ENCODE measurements at regions not wholly inside any gene's neighbourhood (a gene's known extent, or its start where the extent isn't known, plus 50 kb on each side); places are given as distances from the start of the nearest gene placed in this dataset.

DNA sequence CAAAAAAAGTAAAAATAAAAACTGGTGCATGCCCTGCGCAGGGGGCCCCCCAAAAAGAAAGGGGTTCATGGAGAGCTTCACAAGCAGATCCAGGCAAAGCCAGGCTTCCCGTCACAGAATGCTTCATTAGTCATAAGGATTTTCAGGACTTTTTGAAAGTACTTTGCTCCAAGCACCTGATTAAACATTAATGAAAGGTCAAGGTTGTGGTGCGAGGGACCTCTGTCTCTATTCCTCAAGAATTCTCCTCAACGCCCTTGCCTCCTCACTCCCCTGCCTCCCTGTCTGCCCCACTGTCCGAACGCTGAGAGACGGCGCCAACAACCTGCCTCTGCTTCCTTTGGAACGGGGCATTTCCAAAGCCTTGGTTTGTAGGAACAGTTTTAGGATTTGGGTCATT, 240.1 kb upstream of the IGF1R start:
- TF ChIP-seq, protein P1, sequence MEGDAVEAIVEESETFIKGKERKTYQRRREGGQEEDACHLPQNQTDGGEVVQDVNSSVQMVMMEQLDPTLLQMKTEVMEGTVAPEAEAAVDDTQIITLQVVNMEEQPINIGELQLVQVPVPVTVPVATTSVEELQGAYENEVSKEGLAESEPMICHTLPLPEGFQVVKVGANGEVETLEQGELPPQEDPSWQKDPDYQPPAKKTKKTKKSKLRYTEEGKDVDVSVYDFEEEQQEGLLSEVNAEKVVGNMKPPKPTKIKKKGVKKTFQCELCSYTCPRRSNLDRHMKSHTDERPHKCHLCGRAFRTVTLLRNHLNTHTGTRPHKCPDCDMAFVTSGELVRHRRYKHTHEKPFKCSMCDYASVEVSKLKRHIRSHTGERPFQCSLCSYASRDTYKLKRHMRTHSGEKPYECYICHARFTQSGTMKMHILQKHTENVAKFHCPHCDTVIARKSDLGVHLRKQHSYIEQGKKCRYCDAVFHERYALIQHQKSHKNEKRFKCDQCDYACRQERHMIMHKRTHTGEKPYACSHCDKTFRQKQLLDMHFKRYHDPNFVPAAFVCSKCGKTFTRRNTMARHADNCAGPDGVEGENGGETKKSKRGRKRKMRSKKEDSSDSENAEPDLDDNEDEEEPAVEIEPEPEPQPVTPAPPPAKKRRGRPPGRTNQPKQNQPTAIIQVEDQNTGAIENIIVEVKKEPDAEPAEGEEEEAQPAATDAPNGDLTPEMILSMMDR (conservative IDR thresholded peaks at IDR 0.05 in 1 of 2, IDR thresholded peaks at IDR 0.05 in 1 of 2; ENCODE audit: low read depth in 1 of 2, low read length in 2 of 2), result no peak
- TF ChIP-seq EZH2 (IDR thresholded peaks at IDR 0.05; ENCODE audit: low read length, missing control alignments), result no peak
